Liver (tissue), 8 donors: ENCODE measurements at regions not wholly inside any gene's neighbourhood (a gene's known extent, or its start where the extent isn't known, plus 50 kb on each side); places are given as distances from the start of the nearest gene placed in this dataset.

Source experiments
- DNase-seq: peaks from one replicate; pipeline ENCODE4 v3.0.0-alpha.2; 2017; ENCODE audit warnings: low spot score
- H3K27ac ChIP-seq, 2 donors: one replicate each; pipeline ENCODE4 v1.7.0; 2013; ENCODE audit warnings: inconsistent platforms in 2 of 2, low read length in 2 of 2, control low read depth in 1 of 2, low read depth in 1 of 2, mild to moderate bottlenecking in 1 of 2
- H3K27me3 ChIP-seq, 4 donors: one replicate each; pipeline versions ENCODE4 v1.6.1 to v1.7.0; 2013; ENCODE audit warnings: low read length in 3 of 4, inconsistent platforms in 1 of 4, mild to moderate bottlenecking in 1 of 4, moderate library complexity in 1 of 4; ENCODE audit not compliant: control insufficient read depth in 4 of 4, insufficient read depth in 4 of 4
- H3K36me3 ChIP-seq, 4 donors: one replicate each; pipeline versions ENCODE4 v1.6.1 to v1.7.0; 2013; ENCODE audit warnings: low read length in 3 of 4, mild to moderate bottlenecking in 3 of 4, low read depth in 1 of 4, moderate library complexity in 1 of 4; ENCODE audit not compliant: control insufficient read depth in 4 of 4, insufficient read depth in 3 of 4
- H3K4me1 ChIP-seq, 4 donors: one replicate each; pipeline versions ENCODE4 v1.6.1 to v1.7.0; 2013; ENCODE audit warnings: low read length in 3 of 4, mild to moderate bottlenecking in 3 of 4, moderate library complexity in 1 of 4; ENCODE audit not compliant: control insufficient read depth in 4 of 4, insufficient read depth in 4 of 4
- H3K4me3 ChIP-seq, 3 donors: one replicate each; pipeline versions ENCODE4 v1.6.1 to v1.7.0; 2013; ENCODE audit warnings: low read length in 3 of 3, control low read depth in 1 of 3, low read depth in 1 of 3, mild to moderate bottlenecking in 1 of 3
- H3K9ac ChIP-seq, 2 donors: one replicate each; pipeline ENCODE4 v1.7.0; 2013; ENCODE audit warnings: low read length in 2 of 2, mild to moderate bottlenecking in 2 of 2, moderate library complexity in 2 of 2, control low read depth in 1 of 2, low read depth in 1 of 2
- H3K9me3 ChIP-seq, 4 donors: one replicate each; pipeline versions ENCODE4 v1.6.1 to v1.7.0; 2013; ENCODE audit warnings: low read length in 3 of 4; ENCODE audit not compliant: control insufficient read depth in 4 of 4
- EGR1 ChIP-seq, 2 donors: IDR thresholded peaks; 2 replicates each; pipeline ENCODE4 v1.6.1; 2016 to 2018; ENCODE audit warnings: antibody characterized with exemption in 2 of 2, low read depth in 2 of 2
- FOXA1 ChIP-seq: IDR thresholded peaks from 2 replicates; pipeline ENCODE4 v1.6.1; 2016; ENCODE audit warnings: antibody characterized with exemption
- FOXA2 ChIP-seq: IDR thresholded peaks from 2 replicates; pipeline ENCODE4 v1.6.1; 2016; ENCODE audit warnings: antibody characterized with exemption
- GABPA ChIP-seq, 2 donors: IDR thresholded peaks in 1 of 2; conservative IDR thresholded peaks in 1 of 2; 2 replicates each; pipeline ENCODE4 v1.6.1; 2016; ENCODE audit warnings: antibody characterized with exemption in 2 of 2, mild to moderate bottlenecking in 1 of 2, moderate library complexity in 1 of 2
- HNF4A ChIP-seq, 2 donors: conservative IDR thresholded peaks; 2 replicates each; pipeline ENCODE4 v1.6.1; 2016; ENCODE audit warnings: antibody characterized with exemption in 2 of 2, mild to moderate bottlenecking in 2 of 2
- HNF4G ChIP-seq: IDR thresholded peaks from 2 replicates; pipeline ENCODE4 v1.6.1; 2016; ENCODE audit warnings: antibody characterized with exemption
- JUND ChIP-seq, 2 donors: IDR thresholded peaks; 2 replicates each; pipeline ENCODE4 v1.6.1; 2016; ENCODE audit warnings: antibody characterized with exemption in 2 of 2
- NR2F2 ChIP-seq: IDR thresholded peaks from 2 replicates; pipeline ENCODE4 v1.6.1; 2016; ENCODE audit warnings: antibody characterized with exemption
- RAD21 ChIP-seq, 2 donors: IDR thresholded peaks; 2 replicates each; pipeline ENCODE4 v1.6.1; 2016; ENCODE audit warnings: antibody characterized with exemption in 2 of 2, mild to moderate bottlenecking in 2 of 2
- RXRA ChIP-seq, 2 donors: IDR thresholded peaks; 2 replicates each; pipeline ENCODE4 v1.6.1; 2017 to 2018; ENCODE audit warnings: antibody characterized with exemption in 2 of 2, mild to moderate bottlenecking in 1 of 2
- SP1 ChIP-seq: IDR thresholded peaks from 2 replicates; pipeline ENCODE4 v1.6.1; 2018; ENCODE audit warnings: antibody characterized with exemption, mild to moderate bottlenecking
- TAF1 ChIP-seq: conservative IDR thresholded peaks from 2 replicates; pipeline ENCODE4 v1.6.1; 2016; ENCODE audit warnings: antibody characterized with exemption, mild to moderate bottlenecking
- YY1 ChIP-seq: IDR thresholded peaks from 2 replicates; pipeline ENCODE4 v1.6.1; 2016; ENCODE audit warnings: antibody characterized with exemption, mild to moderate bottlenecking
- WGBS: extraction: QIAGEN DNeasy Blood & Tissue Kit; methylation state at CpG from one replicate; pipeline ENCODE4 v1.1.7; 2013; 5-methylcytosine and 5-hydroxymethylcytosine counted together
- TF ChIP-seq, protein P1 (sequence below): IDR thresholded peaks from 2 replicates; pipeline ENCODE4 v1.6.1; 2016; ENCODE audit warnings: antibody characterized with exemption
- TF ChIP-seq, protein P2 (sequence below): IDR thresholded peaks from 2 replicates; pipeline ENCODE4 v1.6.1; 2016; ENCODE audit warnings: antibody characterized with exemption, mild to moderate bottlenecking
- TF ChIP-seq, protein P3 (sequence below): IDR thresholded peaks from 2 replicates; pipeline ENCODE4 v1.6.1; 2016; ENCODE audit warnings: antibody characterized with exemption
- TF ChIP-seq, protein P4 (sequence below): IDR thresholded peaks from 2 replicates; pipeline ENCODE4 v1.6.1; 2016; ENCODE audit warnings: antibody characterized with exemption
- TF ChIP-seq, protein P5 (sequence below): fragments of 150-350 bp; IDR thresholded peaks from 2 replicates; pipeline ENCODE4 v1.5.1; 2017; ENCODE audit warnings: improper control_type of control experiment, low read depth, low read length; ENCODE audit not compliant: missing input control
- donor health status: healthy.
- donor health status: healthy.
- donor health status: healthy.
- donor health status: healthy.
- donor health status: healthy.

DNA sequence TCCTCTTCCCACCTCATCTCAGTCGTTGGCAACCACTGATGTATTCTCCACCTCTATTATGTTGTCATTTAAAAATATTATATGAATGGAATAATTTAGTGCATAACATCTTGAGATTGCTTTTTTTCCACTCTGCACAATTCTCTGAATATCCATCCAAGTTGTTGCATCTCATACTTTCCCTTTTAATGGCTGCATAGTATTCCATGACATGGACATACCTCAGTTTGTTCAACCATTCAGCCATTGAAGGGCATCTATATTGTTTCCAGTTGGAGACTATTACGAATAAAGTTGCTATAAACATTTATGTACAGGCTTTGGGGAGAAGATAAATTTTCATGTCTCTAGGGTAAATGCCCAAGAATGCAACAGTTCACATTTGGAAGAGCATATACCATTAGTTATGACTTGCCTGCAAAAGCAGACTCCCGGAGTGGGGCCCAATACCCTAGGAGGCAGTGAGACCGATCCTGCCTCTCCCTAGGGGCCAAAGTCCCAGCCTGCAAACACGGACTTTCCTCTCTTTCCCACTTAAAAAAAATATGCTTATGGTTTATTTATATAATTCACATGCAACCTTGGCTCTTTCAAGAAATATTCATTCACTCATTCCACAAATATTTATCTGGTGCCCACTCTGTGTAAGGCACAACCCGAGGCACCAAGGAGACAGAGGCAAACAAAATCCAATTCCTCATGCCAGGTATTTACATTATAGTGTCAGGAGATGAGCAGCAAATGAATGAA lies 227.0 kb upstream of the PMEPA1 start (continued):
- TF ChIP-seq FOXA1 (no peak), SP1 (no peak), TAF1 (no peak), RXRA (IDR thresholded peaks at IDR 0.05) (no peak)
- TF ChIP-seq, protein P1, sequence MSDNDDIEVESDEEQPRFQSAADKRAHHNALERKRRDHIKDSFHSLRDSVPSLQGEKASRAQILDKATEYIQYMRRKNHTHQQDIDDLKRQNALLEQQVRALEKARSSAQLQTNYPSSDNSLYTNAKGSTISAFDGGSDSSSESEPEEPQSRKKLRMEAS: no peak

DNA sequence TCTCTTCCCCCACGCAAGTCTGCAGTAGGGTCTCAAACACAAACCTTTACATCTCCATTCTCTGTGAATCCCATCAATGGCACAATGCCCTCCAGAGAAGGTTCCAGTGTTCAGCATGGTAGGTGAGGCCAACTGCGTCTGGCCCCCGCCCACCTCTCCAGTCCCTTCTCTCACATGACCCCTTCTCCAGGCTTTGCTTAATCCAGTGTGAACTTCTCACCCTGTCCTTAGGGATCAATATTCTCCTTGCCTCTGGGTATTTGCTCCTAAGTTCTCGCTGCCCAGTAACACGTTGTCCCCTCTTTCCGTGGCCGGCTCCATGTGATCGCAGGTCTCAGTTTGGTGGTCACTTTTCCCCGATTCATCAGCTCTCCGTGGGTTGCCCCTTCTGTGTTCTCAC lies 225.1 kb upstream of the PMEPA1 start:
- Histone ChIP-seq H3K4me1 (no peaks in the 10 kb centered on the region), H3K36me3 (no peaks in the 10 kb centered on the region), H3K27me3 (no peaks in the 10 kb centered on the region), H3K27ac (no peak overlapping the region), H3K9ac (no peak overlapping the region), H3K9me3 (no peaks in the 10 kb centered on the region), H3K4me3 (no peak overlapping the region)
- DNase-seq: no peak
- WGBS: 55% methylated on average over 10 of the region's 10 CpGs
- TF ChIP-seq EGR1 (IDR thresholded peaks at IDR 0.05; ENCODE audit: low read depth in 2 of 2) (no peak), YY1 (no peak), RAD21 (IDR thresholded peaks at IDR 0.05) (no peak), HNF4G (no peak), TAF1 (no peak), HNF4A (conservative IDR thresholded peaks at IDR 0.05) (peak in 1 of 2 donors; percentile 9), RXRA (IDR thresholded peaks at IDR 0.05) (peak in 1 of 2 donors; percentile 52)
- TF ChIP-seq, protein P2, sequence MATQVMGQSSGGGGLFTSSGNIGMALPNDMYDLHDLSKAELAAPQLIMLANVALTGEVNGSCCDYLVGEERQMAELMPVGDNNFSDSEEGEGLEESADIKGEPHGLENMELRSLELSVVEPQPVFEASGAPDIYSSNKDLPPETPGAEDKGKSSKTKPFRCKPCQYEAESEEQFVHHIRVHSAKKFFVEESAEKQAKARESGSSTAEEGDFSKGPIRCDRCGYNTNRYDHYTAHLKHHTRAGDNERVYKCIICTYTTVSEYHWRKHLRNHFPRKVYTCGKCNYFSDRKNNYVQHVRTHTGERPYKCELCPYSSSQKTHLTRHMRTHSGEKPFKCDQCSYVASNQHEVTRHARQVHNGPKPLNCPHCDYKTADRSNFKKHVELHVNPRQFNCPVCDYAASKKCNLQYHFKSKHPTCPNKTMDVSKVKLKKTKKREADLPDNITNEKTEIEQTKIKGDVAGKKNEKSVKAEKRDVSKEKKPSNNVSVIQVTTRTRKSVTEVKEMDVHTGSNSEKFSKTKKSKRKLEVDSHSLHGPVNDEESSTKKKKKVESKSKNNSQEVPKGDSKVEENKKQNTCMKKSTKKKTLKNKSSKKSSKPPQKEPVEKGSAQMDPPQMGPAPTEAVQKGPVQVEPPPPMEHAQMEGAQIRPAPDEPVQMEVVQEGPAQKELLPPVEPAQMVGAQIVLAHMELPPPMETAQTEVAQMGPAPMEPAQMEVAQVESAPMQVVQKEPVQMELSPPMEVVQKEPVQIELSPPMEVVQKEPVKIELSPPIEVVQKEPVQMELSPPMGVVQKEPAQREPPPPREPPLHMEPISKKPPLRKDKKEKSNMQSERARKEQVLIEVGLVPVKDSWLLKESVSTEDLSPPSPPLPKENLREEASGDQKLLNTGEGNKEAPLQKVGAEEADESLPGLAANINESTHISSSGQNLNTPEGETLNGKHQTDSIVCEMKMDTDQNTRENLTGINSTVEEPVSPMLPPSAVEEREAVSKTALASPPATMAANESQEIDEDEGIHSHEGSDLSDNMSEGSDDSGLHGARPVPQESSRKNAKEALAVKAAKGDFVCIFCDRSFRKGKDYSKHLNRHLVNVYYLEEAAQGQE: no peak

DNA sequence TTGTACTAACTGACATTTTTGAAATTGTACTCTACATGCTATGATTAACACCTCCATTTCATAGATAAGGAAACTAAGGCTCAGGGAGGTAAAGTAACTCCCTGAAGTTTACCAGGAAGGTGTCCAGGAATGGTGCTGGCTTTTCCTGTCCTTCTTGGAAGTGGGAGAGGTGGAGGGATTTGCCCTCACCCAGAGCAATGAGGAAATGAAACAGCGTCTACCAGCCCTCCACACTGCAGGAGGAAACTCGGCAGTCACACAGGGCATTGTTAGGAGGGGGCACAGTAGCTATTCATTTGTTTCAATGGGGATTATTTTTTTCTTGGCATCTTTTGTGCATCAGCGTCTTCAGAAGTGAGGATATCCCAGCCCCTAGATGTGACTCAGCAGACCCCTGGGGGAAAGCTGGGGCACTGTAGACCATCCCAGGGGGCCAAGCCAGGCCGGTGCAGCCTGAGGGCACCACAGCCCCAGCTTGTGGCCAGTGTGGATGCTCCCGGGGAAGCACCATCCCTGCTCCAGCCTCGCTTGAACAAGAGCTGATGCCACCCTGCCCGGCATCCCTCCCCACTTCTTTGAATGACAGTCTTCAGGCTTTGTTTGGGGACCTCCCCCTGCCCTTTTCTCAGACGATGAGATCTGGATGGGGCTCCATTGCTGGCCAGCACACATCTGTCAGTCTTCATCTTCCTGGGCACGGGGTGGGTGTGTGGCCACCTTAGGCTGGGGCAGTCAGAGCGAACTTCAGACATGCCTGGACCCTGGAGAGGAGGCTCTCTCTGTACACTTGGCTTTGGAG lies 224.4 kb upstream of the PMEPA1 start:
- Histone ChIP-seq H3K9me3 (no peaks in the 10 kb centered on the region), H3K36me3 (no peaks in the 10 kb centered on the region), H3K9ac (no peak overlapping the region), H3K4me3 (no peak overlapping the region), H3K27ac (no peak overlapping the region), H3K27me3 (no peaks in the 10 kb centered on the region), H3K4me1 (no peaks in the 10 kb centered on the region)
- no peak for DNase-seq
- WGBS: 79% methylated on average over 10 of the region's 10 CpGs
- TF ChIP-seq, protein P3, sequence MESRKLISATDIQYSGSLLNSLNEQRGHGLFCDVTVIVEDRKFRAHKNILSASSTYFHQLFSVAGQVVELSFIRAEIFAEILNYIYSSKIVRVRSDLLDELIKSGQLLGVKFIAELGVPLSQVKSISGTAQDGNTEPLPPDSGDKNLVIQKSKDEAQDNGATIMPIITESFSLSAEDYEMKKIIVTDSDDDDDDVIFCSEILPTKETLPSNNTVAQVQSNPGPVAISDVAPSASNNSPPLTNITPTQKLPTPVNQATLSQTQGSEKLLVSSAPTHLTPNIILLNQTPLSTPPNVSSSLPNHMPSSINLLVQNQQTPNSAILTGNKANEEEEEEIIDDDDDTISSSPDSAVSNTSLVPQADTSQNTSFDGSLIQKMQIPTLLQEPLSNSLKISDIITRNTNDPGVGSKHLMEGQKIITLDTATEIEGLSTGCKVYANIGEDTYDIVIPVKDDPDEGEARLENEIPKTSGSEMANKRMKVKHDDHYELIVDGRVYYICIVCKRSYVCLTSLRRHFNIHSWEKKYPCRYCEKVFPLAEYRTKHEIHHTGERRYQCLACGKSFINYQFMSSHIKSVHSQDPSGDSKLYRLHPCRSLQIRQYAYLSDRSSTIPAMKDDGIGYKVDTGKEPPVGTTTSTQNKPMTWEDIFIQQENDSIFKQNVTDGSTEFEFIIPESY: no peak
- TF ChIP-seq NR2F2 (no peak), FOXA2 (no peak), YY1 (no peak), HNF4G (no peak), RXRA (IDR thresholded peaks at IDR 0.05) (no peak), TAF1 (no peak), GABPA (IDR thresholded peaks at IDR 0.05 in 1 of 2, conservative IDR thresholded peaks at IDR 0.05 in 1 of 2) (no peak), FOXA1 (no peak), SP1 (no peak), JUND (IDR thresholded peaks at IDR 0.05) (no peak)
- TF ChIP-seq, protein P4, sequence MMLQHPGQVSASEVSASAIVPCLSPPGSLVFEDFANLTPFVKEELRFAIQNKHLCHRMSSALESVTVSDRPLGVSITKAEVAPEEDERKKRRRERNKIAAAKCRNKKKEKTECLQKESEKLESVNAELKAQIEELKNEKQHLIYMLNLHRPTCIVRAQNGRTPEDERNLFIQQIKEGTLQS: no peak
- TF ChIP-seq, protein P5, sequence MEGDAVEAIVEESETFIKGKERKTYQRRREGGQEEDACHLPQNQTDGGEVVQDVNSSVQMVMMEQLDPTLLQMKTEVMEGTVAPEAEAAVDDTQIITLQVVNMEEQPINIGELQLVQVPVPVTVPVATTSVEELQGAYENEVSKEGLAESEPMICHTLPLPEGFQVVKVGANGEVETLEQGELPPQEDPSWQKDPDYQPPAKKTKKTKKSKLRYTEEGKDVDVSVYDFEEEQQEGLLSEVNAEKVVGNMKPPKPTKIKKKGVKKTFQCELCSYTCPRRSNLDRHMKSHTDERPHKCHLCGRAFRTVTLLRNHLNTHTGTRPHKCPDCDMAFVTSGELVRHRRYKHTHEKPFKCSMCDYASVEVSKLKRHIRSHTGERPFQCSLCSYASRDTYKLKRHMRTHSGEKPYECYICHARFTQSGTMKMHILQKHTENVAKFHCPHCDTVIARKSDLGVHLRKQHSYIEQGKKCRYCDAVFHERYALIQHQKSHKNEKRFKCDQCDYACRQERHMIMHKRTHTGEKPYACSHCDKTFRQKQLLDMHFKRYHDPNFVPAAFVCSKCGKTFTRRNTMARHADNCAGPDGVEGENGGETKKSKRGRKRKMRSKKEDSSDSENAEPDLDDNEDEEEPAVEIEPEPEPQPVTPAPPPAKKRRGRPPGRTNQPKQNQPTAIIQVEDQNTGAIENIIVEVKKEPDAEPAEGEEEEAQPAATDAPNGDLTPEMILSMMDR: no peak
